GM10266 (cell line): ENCODE measurements at regions not wholly inside any gene's neighbourhood (a gene's known extent, or its start where the extent isn't known, plus 50 kb on each side); places are given as distances from the start of the nearest gene placed in this dataset.
"Not testable (repeated sequence)": the region's sequence is repeated elsewhere in the genome, so short reads cannot be mapped to it uniquely, and the experiment has no call there.

Experiments used
- DNase-seq: peaks from one replicate; pipeline ENCODE4 v3.0.0; 2012; ENCODE audit errors: extremely low spot score
- TF ChIP-seq, protein P1 (sequence below): IDR thresholded peaks from 2 replicates; pipeline ENCODE4 v1.5.1; 2012; ENCODE audit warnings: mild to moderate bottlenecking, low read depth; ENCODE audit not compliant: control insufficient read depth, insufficient read depth; ENCODE audit errors: missing control alignments

DNA sequence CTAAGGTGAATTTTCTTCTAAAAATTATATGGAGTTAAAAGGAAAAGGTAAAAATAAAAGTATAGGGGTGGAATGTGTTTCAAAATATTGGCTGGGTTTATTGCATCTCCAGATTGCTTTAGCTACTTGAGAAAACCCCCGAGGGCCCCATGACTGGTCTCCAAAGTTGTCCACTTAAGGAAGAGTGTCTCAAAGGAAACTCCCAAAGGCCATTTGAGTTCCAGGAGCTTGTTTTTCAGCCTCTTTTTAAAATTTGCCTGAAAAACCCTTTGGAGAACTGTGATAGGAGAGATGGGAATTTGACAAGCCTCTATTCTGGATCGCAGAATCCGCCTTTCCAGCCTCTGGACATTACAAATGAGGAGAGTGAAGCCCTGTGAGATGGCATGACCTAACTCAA, 225.6 kb downstream of the ZNF326 start:
- no peak for DNase-seq
- TF ChIP-seq, protein P1, sequence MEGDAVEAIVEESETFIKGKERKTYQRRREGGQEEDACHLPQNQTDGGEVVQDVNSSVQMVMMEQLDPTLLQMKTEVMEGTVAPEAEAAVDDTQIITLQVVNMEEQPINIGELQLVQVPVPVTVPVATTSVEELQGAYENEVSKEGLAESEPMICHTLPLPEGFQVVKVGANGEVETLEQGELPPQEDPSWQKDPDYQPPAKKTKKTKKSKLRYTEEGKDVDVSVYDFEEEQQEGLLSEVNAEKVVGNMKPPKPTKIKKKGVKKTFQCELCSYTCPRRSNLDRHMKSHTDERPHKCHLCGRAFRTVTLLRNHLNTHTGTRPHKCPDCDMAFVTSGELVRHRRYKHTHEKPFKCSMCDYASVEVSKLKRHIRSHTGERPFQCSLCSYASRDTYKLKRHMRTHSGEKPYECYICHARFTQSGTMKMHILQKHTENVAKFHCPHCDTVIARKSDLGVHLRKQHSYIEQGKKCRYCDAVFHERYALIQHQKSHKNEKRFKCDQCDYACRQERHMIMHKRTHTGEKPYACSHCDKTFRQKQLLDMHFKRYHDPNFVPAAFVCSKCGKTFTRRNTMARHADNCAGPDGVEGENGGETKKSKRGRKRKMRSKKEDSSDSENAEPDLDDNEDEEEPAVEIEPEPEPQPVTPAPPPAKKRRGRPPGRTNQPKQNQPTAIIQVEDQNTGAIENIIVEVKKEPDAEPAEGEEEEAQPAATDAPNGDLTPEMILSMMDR, result no peak

- not testable (repeated sequence) for DNase-seq
Measured at GRCh38 chr1:90219166-90219871, 224.4 kb downstream of the ZNF326 start.

DNA sequence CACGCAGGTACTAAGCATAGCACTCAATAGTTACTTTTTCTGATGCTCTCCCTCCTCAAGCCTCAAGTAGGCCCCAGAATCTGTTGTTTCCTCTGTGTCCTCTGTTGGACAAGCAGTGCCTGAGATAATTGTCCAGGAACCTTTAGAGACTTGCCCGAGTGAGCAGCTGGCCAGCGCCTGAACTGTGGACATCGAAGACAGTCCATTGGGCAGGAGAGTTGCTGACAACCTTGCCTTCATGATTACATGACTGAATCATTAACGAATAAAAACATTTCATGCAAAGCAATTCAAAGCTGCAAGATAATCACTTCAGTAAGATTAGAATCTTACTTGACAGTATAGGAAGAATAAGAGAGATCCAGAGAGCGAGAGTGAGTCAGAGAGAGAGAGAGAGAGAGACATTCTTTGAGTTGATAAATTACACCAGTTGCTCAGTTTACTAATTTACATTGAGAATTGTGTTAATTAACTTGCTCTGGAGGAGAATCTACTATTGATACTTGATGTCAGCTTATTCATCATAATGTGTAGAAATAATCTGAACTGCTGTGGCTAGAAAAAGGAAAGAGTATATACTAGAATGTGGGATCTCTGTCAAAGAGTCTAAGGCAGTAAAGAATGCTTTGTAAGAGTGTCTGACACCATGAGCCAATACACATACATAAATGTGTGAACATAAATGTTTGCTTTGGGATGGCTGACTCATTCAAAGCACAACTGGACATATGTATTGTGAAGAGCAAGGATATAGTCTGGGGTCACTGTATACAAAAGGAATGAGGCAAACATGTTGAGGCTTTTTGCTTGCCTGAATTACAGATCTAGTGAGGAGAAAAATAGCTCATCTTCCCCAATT, 216.0 kb downstream of the ZNF326 start:
- TF ChIP-seq, protein P1, result no peak
- no peak for DNase-seq

DNA sequence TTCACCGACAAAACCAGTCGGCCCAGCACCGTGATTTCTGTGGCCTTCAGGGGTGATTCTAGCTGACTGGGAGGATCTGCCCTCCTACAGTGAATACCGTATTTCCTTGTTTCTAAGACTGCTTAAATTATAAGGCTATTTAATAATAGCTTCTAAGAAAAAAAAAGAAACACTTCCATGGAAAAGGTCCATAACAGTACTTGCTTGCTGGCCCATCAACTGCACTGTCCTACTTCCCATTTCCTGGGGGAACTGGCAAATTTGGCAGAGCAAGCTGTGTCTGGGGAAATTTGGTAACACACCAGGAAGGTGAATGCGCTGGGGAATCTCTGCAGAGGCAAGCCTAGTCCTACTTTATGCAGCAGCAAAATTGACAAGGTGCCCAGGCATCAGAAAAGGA, 214.0 kb downstream of the ZNF326 start:
- DNase-seq, result no peak

GRCh38 chr1:90206260-90206659, 211.3 kb downstream of the ZNF326 start:
- DNase-seq, result no peak
- TF ChIP-seq, protein P1, result no peak

More for the DNA sequence above, 214.0 kb downstream of the ZNF326 start:
- TF ChIP-seq, protein P1, result no peak

- DNase-seq, result no peak
- TF ChIP-seq, protein P1, result no peak
Measured at GRCh38 chr1:90204780-90205179, 209.9 kb downstream of the ZNF326 start.

DNA sequence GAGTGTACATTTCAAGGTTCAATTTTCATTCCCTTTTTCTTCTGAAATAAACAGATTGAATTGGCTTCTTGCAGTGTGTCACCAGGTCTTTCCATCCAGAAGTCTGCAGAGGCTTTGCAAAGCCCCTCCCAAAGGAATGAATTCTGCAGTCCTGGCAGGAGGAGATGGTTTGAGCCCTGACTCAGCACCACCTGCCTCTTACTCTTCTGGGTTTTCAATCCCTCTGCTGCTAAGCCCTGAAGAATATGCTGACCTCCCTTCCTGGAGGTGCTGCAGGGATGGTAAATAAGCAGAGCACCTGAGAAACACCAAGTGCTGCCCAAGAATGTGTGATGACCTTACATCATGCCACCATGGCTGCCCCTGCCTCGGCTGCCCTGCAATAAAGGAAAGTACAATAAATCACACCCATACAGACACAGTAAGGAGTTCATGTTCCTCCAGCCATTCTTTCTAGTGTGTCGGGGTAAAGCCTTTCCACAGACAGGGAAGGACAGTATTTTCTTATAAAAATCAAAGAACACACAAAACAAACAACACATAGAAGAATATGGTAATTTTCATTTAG, 209.2 kb downstream of the ZNF326 start:
- TF ChIP-seq, protein P1, result no peak
- DNase-seq, result no peak
